HCT116 (cell line): ENCODE measurements at regions not wholly inside any gene's neighbourhood (a gene's known extent, or its start where the extent isn't known, plus 50 kb on each side); places are given as distances from the start of the nearest gene placed in this dataset.

Experiments
- ATAC-seq: fragments of 200-7000 bp; cut with Tn5 transposase; 2 replicates; pipeline ENCODE4 v1.9.1; 2020; ENCODE audit warnings: mild to moderate bottlenecking, moderate library complexity
- BruUV-seq: library from RNA; stranded (reverse); fragments of 400-500 nt; replicated peaks from 2 replicates; lab custom pipeline; 2021; lab: Mats Ljungman, UMichigan
- CTCF ChIA-PET: fragments of 300-600 bp; sonication (Branson Sonifier 250); formaldehyde crosslinking; loops from one replicate; lab custom pipeline; 2021; ENCODE audit warnings: antibody characterized with exemption; lab: Charles Lee
- POLR2A ChIA-PET: fragments of 300-600, 350-600 bp; sonication (Branson Sonifier 250); formaldehyde crosslinking; loops from one replicate; lab custom pipeline; 2021; ENCODE audit warnings: antibody characterized with exemption; lab: Charles Lee
- RAD21 ChIA-PET, 2 experiments: fragments of 300-600 bp; sonication (Branson Sonifier 250); formaldehyde crosslinking; loops; one replicate each; lab custom pipeline; 2023; ENCODE audit warnings: low total read pairs in 2 of 2; ENCODE audit not compliant: uncharacterized antibody in 2 of 2, unreplicated experiment in 2 of 2, low non-redundant PET in 1 of 2; lab: Charles Lee
- DNase-seq: peaks from one replicate; pipeline ENCODE4 v3.0.0-alpha.2; 2010; ENCODE audit warnings: low read depth, low spot score
- H2AFZ ChIP-seq: fragments of 200-600 bp; shearing (Covaris generic), sonication (generic); 2 replicates; pipeline ENCODE4 v1.6.1; 2017; ENCODE audit warnings: low read depth, mixed run types, mixed read lengths, antibody characterized with exemption, low read length; ENCODE audit not compliant: poor library complexity, severe bottlenecking
- H3K27ac ChIP-seq: 2 replicates; pipeline ENCODE4 v1.5.1; 2012; ENCODE audit warnings: low read depth, low read length
- H3K27me3 ChIP-seq: fragments of 200-600 bp; sonication (generic); 2 replicates; pipeline ENCODE4 v1.6.1; 2016; ENCODE audit warnings: mixed run types, low read length, mixed read lengths; ENCODE audit not compliant: insufficient read depth
- H3K36me3 ChIP-seq, 2 experiments: fragments of 200-500 bp in 1 of 2; fragments of 200-600 bp in 1 of 2; sonication (Bioruptor generic) in 1 of 2; sonication (generic) in 1 of 2; 2 replicates each; pipeline versions ENCODE4 v1.5.1 to v1.6.1; 2014 to 2016; ENCODE audit warnings: low read length in 2 of 2, inconsistent platforms in 1 of 2, mixed read lengths in 1 of 2, mixed run types in 1 of 2; ENCODE audit not compliant: insufficient read depth in 2 of 2, control insufficient read depth in 1 of 2
- H3K4me1 ChIP-seq, 2 experiments: fragments of 200-600 bp in 1 of 2; sonication (generic) in 1 of 2; 2 replicates each; pipeline versions ENCODE4 v1.5.1 to v1.6.1; 2012 to 2017; ENCODE audit warnings: low read length in 2 of 2, inconsistent platforms in 1 of 2, mild to moderate bottlenecking in 1 of 2, mixed read lengths in 1 of 2, mixed run types in 1 of 2, moderate library complexity in 1 of 2; ENCODE audit not compliant: insufficient read depth in 2 of 2, control insufficient read depth in 1 of 2
- H3K4me2 ChIP-seq: fragments of 200-600 bp; sonication (generic); 2 replicates; pipeline ENCODE4 v1.6.1; 2017; ENCODE audit warnings: mixed run types, low read length, mixed read lengths
- H3K4me3 ChIP-seq, 2 experiments: fragments of 200-600 bp in 1 of 2; sonication (generic) in 1 of 2; replicated peaks in 1 of 2; 2 replicates each; pipeline ENCODE4 v1.5.1; 2011 to 2016; ENCODE audit warnings: low read length in 2 of 2, control low read depth in 1 of 2, low read depth in 1 of 2, mild to moderate bottlenecking in 1 of 2, mixed read lengths in 1 of 2, mixed run types in 1 of 2
- H3K79me2 ChIP-seq: fragments of 200-600 bp; sonication (generic); 2 replicates; pipeline ENCODE4 v1.6.1; 2017; ENCODE audit warnings: mild to moderate bottlenecking, mixed run types, low read length, moderate library complexity, mixed read lengths; ENCODE audit not compliant: insufficient read depth
- H3K9ac ChIP-seq: fragments of 200-600 bp; sonication (generic); 2 replicates; pipeline ENCODE4 v1.6.1; 2016; ENCODE audit warnings: low read length, mixed read lengths
- H3K9me2 ChIP-seq: fragments of 200-600 bp; sonication (generic), shearing (Covaris generic); 2 replicates; pipeline ENCODE4 v1.6.1; 2017; ENCODE audit warnings: mixed run types, mild to moderate bottlenecking, moderate library complexity; ENCODE audit not compliant: insufficient read depth
- H3K9me3 ChIP-seq, 2 experiments: fragments of 200-500 bp in 1 of 2; fragments of 200-600 bp in 1 of 2; sonication (Bioruptor generic) in 1 of 2; sonication (generic) in 1 of 2; 2 replicates each; pipeline ENCODE4 v1.6.1; 2014 to 2017; ENCODE audit warnings: low read length in 2 of 2, mixed read lengths in 2 of 2, inconsistent platforms in 1 of 2, low read depth in 1 of 2, mild to moderate bottlenecking in 1 of 2, mixed run types in 1 of 2, moderate library complexity in 1 of 2; ENCODE audit not compliant: control insufficient read depth in 1 of 2, insufficient read depth in 1 of 2
- H4K20me1 ChIP-seq: fragments of 200-600 bp; sonication (generic), shearing (Covaris generic); 2 replicates; pipeline ENCODE4 v1.6.1; 2017; ENCODE audit warnings: mixed run types, mild to moderate bottlenecking, moderate library complexity; ENCODE audit not compliant: insufficient read depth
- CBX3 ChIP-seq: IDR thresholded peaks from 2 replicates; pipeline ENCODE4 v1.6.1; 2012; ENCODE audit warnings: low read depth
- CEBPB ChIP-seq: IDR thresholded peaks from 2 replicates; pipeline ENCODE4 v1.6.1; 2012; ENCODE audit warnings: low read depth
- EGR1 ChIP-seq: IDR thresholded peaks from 2 replicates; pipeline ENCODE4 v1.6.1; 2012; ENCODE audit warnings: low read depth
- EZH2 ChIP-seq: fragments of 200-600 bp; sonication (generic); IDR thresholded peaks from 2 replicates; pipeline ENCODE4 v1.6.1; 2017; ENCODE audit warnings: antibody characterized with exemption, mixed run types
- EZH2phosphoT487 ChIP-seq: fragments of 200-600 bp; IDR thresholded peaks from 2 replicates; pipeline ENCODE4 v1.6.1; 2018; ENCODE audit warnings: antibody characterized with exemption, borderline replicate concordance
- POLR2A ChIP-seq: IDR thresholded peaks from 2 replicates; pipeline ENCODE4 v1.7.0; 2011; ENCODE audit warnings: borderline replicate concordance; ENCODE audit not compliant: insufficient read depth, insufficient read length; ENCODE audit errors: extremely low read depth
- POLR2AphosphoS5 ChIP-seq: IDR thresholded peaks from 2 replicates; pipeline ENCODE4 v1.6.1; 2011; ENCODE audit warnings: mild to moderate bottlenecking, low read depth, low read length, moderate library complexity
- RAD21 ChIP-seq: IDR thresholded peaks from 2 replicates; pipeline ENCODE4 v1.6.1; 2012; ENCODE audit warnings: low read depth, mild to moderate bottlenecking
- SIN3A ChIP-seq: IDR thresholded peaks from 2 replicates; pipeline ENCODE4 v1.6.1; 2012; ENCODE audit warnings: low read depth
- SP1 ChIP-seq: IDR thresholded peaks from 2 replicates; pipeline ENCODE4 v1.6.1; 2012; ENCODE audit warnings: low read depth
- SRF ChIP-seq: IDR thresholded peaks from 2 replicates; pipeline ENCODE4 v1.6.1; 2012; ENCODE audit warnings: low read depth
- TCF7L2 ChIP-seq: IDR thresholded peaks from 2 replicates; pipeline ENCODE4 v1.7.0; 2011; ENCODE audit warnings: borderline replicate concordance, inconsistent platforms; ENCODE audit not compliant: insufficient read depth, insufficient read length; ENCODE audit errors: extremely low read depth
- ZFX ChIP-seq: fragments of 450-650 bp; IDR thresholded peaks from 2 replicates; pipeline ENCODE4 v1.6.1; 2017
- ZNF274 ChIP-seq: fragments of 200-500 bp; sonication (Bioruptor generic); IDR thresholded peaks from 2 replicates; pipeline ENCODE4 v1.6.1; 2014; ENCODE audit warnings: mild to moderate bottlenecking, low read depth, low read length, inconsistent platforms
- intact Hi-C: fragments of 100-400 bp; cut with micrococcal nuclease; formaldehyde crosslinking; loops from 2 replicates; pipeline ENCODE4 v1.10.0; 2022
- TF ChIP-seq, protein P1 (sequence below), 3 experiments: fragments of 200-600 bp in 1 of 3; sonication (generic) in 1 of 3; IDR thresholded peaks in 2 of 3; conservative IDR thresholded peaks in 1 of 3; 2 replicates each; pipeline ENCODE4 v1.5.1; 2012 to 2017; ENCODE audit warnings: low read depth in 2 of 3, low read length in 2 of 3, antibody characterized with exemption in 1 of 3, borderline replicate concordance in 1 of 3, control low read depth in 1 of 3, mild to moderate bottlenecking in 1 of 3, mixed read lengths in 1 of 3, mixed run types in 1 of 3, moderate library complexity in 1 of 3; ENCODE audit not compliant: insufficient read depth in 1 of 3
- TF ChIP-seq, protein P2 (sequence below): IDR thresholded peaks from 2 replicates; pipeline ENCODE4 v1.6.1; 2011; ENCODE audit warnings: mild to moderate bottlenecking, low read length, moderate library complexity; ENCODE audit not compliant: insufficient replicate concordance; ENCODE audit errors: extremely low read depth
- TF ChIP-seq, protein P3 (sequence below): IDR thresholded peaks from 2 replicates; pipeline ENCODE4 v1.6.1; 2012; ENCODE audit warnings: low read depth
- TF ChIP-seq, protein P4 (sequence below): IDR thresholded peaks from 2 replicates; pipeline ENCODE4 v1.6.1; 2012

DNA sequence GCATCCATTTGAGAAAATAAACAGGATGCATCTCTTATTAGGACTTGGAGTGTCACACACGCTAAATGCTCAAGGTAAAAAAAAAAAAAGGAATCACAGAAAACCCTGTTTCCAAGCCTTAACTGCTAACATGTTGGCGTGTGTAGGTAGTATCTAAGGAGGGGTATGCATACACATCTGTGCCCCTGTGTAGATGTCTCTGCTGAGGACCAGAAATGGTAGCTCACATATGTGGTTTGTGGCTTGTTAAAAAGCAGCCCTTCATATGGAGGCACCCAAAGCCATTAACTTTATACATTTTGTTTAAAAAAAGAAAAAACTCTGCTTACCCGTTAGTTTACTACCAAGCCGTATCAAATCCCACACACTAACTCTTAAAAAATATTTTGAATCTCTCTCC, 314.1 kb downstream of the SNAPC1 start:
- ChIA-PET CTCF (no interaction called here), RAD21 (no interaction called here)
- H3K9me2 ChIP-seq = no peaks in the 10 kb centered on the region

More for the DNA sequence above, 314.1 kb downstream of the SNAPC1 start:
- H3K79me2 ChIP-seq = no peaks in the 10 kb centered on the region
- no peaks in the 10 kb centered on the region for H4K20me1 ChIP-seq
- ATAC-seq (no peak), DNase-seq (no peak)
- H3K9me3 ChIP-seq = no peaks in the 10 kb centered on the region
- intact Hi-C loops = no loop called here
- no peak overlapping the region for H3K4me3 ChIP-seq
- no peak for TF ChIP-seq POLR2A
- TF ChIP-seq RAD21 = no peak
- no peak for TF ChIP-seq EGR1
- no peak for TF ChIP-seq SRF
- TF ChIP-seq CEBPB = no peak
- TF ChIP-seq SP1 = no peak
- no peak for TF ChIP-seq TCF7L2
- no peak for TF ChIP-seq CBX3
- TF ChIP-seq, protein P1, sequence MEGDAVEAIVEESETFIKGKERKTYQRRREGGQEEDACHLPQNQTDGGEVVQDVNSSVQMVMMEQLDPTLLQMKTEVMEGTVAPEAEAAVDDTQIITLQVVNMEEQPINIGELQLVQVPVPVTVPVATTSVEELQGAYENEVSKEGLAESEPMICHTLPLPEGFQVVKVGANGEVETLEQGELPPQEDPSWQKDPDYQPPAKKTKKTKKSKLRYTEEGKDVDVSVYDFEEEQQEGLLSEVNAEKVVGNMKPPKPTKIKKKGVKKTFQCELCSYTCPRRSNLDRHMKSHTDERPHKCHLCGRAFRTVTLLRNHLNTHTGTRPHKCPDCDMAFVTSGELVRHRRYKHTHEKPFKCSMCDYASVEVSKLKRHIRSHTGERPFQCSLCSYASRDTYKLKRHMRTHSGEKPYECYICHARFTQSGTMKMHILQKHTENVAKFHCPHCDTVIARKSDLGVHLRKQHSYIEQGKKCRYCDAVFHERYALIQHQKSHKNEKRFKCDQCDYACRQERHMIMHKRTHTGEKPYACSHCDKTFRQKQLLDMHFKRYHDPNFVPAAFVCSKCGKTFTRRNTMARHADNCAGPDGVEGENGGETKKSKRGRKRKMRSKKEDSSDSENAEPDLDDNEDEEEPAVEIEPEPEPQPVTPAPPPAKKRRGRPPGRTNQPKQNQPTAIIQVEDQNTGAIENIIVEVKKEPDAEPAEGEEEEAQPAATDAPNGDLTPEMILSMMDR (IDR thresholded peaks at IDR 0.05 in 2 of 3, conservative IDR thresholded peaks at IDR 0.05 in 1 of 3; ENCODE audit: borderline replicate concordance in 1 of 3, insufficient read depth in 1 of 3, low read depth in 2 of 3, low read length in 2 of 3) = no peak
- no peak for TF ChIP-seq ZNF274
- TF ChIP-seq EZH2phosphoT487 = no peak
- no peak for TF ChIP-seq POLR2AphosphoS5
- TF ChIP-seq, protein P2, sequence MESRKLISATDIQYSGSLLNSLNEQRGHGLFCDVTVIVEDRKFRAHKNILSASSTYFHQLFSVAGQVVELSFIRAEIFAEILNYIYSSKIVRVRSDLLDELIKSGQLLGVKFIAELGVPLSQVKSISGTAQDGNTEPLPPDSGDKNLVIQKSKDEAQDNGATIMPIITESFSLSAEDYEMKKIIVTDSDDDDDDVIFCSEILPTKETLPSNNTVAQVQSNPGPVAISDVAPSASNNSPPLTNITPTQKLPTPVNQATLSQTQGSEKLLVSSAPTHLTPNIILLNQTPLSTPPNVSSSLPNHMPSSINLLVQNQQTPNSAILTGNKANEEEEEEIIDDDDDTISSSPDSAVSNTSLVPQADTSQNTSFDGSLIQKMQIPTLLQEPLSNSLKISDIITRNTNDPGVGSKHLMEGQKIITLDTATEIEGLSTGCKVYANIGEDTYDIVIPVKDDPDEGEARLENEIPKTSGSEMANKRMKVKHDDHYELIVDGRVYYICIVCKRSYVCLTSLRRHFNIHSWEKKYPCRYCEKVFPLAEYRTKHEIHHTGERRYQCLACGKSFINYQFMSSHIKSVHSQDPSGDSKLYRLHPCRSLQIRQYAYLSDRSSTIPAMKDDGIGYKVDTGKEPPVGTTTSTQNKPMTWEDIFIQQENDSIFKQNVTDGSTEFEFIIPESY = no peak
- TF ChIP-seq, protein P3, sequence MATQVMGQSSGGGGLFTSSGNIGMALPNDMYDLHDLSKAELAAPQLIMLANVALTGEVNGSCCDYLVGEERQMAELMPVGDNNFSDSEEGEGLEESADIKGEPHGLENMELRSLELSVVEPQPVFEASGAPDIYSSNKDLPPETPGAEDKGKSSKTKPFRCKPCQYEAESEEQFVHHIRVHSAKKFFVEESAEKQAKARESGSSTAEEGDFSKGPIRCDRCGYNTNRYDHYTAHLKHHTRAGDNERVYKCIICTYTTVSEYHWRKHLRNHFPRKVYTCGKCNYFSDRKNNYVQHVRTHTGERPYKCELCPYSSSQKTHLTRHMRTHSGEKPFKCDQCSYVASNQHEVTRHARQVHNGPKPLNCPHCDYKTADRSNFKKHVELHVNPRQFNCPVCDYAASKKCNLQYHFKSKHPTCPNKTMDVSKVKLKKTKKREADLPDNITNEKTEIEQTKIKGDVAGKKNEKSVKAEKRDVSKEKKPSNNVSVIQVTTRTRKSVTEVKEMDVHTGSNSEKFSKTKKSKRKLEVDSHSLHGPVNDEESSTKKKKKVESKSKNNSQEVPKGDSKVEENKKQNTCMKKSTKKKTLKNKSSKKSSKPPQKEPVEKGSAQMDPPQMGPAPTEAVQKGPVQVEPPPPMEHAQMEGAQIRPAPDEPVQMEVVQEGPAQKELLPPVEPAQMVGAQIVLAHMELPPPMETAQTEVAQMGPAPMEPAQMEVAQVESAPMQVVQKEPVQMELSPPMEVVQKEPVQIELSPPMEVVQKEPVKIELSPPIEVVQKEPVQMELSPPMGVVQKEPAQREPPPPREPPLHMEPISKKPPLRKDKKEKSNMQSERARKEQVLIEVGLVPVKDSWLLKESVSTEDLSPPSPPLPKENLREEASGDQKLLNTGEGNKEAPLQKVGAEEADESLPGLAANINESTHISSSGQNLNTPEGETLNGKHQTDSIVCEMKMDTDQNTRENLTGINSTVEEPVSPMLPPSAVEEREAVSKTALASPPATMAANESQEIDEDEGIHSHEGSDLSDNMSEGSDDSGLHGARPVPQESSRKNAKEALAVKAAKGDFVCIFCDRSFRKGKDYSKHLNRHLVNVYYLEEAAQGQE = no peak
- TF ChIP-seq ZFX = no peak
- TF ChIP-seq EZH2 = no peak
- TF ChIP-seq, protein P4, sequence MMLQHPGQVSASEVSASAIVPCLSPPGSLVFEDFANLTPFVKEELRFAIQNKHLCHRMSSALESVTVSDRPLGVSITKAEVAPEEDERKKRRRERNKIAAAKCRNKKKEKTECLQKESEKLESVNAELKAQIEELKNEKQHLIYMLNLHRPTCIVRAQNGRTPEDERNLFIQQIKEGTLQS = no peak
- TF ChIP-seq SIN3A = no peak
- TF ChIP-seq, all 23 proteins: peak for 0
- Histone ChIP-seq H3K27ac (no peak overlapping the region), H2AFZ (no peak overlapping the region), H3K4me2 (no peak overlapping the region), H3K27me3 (peaks cover 21% of the 10 kb centered on the region), H3K9ac (no peak overlapping the region), H3K4me1 (no peaks in the 10 kb centered on the region), H3K36me3 (no peaks in the 10 kb centered on the region)
- POLR2A ChIA-PET = no interaction called here
- BruUV-seq = no TSS peak
